H54 (cell line): ENCODE measurements at regions not wholly inside any gene's neighbourhood (a gene's known extent, or its start where the extent isn't known, plus 50 kb on each side); places are given as distances from the start of the nearest gene placed in this dataset.

ENCODE experiments used
- DNase-seq: peaks from one replicate; pipeline ENCODE4 v3.0.0; 2011; ENCODE audit warnings: low spot score, mixed read lengths; ENCODE audit not compliant: insufficient read length
- FAIRE-seq: peaks from 3 replicates; lab custom pipeline; 2011; peaks lifted over from hg19 to GRCh38; lab: Jason Lieb, UNC
- POLR2A ChIP-seq: IDR thresholded peaks from 2 replicates; pipeline ENCODE4 v1.6.1; 2011; ENCODE audit warnings: low read depth, mild to moderate bottlenecking, low read length

- no peak for TF ChIP-seq POLR2A
- DNase-seq (no peak), FAIRE-seq (no peak)
Measured at GRCh38 chr5:4627131-4627530, 513.0 kb upstream of the ADAMTS16 start.

GRCh38 chr5:4627929-4628328 lies 512.2 kb upstream of the ADAMTS16 start:
- no peak for FAIRE-seq
- DNase-seq = no peak
- no peak for TF ChIP-seq POLR2A

- FAIRE-seq = no peak
- no peak for TF ChIP-seq POLR2A
- DNase-seq = no peak
Measured at GRCh38 chr5:4628645-4629385, 511.3 kb upstream of the ADAMTS16 start.

GRCh38 chr5:4630031-4630430 lies 510.1 kb upstream of the ADAMTS16 start:
- DNase-seq (no peak), FAIRE-seq (no peak)
- TF ChIP-seq POLR2A = no peak

GRCh38 chr5:4634342-4634741 lies 505.8 kb upstream of the ADAMTS16 start:
- no peak for TF ChIP-seq POLR2A
- FAIRE-seq = no peak
- no peak for DNase-seq

DNA sequence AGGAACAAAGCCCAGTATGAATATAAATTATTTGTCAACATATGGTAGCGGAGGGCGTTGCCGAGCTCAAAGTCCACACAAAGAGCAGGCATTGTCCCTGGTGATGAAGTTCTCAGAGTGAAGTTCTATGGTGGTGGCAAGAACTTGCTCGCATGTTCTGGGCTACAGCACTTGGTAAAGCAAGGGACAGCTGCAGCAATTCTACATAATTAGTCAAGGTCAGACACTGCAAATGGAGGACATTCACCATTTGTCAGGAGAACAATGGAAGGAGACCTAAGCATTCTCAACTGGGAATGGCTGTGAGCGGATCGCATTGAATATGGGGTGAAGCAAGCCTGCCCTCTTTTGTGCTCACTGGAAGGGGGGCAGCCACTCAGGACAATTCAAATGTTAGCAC lies 503.8 kb upstream of the ADAMTS16 start:
- TF ChIP-seq POLR2A = no peak
- FAIRE-seq = no peak
- no peak for DNase-seq

- FAIRE-seq = no peak
- TF ChIP-seq POLR2A = no peak
- no peak for DNase-seq
Measured at GRCh38 chr5:4639946-4640345, 500.2 kb upstream of the ADAMTS16 start.

GRCh38 chr5:4640795-4641194 lies 499.3 kb upstream of the ADAMTS16 start:
- DNase-seq (peak; percentile 20), FAIRE-seq (no peak)
- TF ChIP-seq POLR2A = no peak

GRCh38 chr5:4642525-4642924 lies 497.6 kb upstream of the ADAMTS16 start:
- no peak for FAIRE-seq
- no peak for TF ChIP-seq POLR2A
- no peak for DNase-seq

DNA sequence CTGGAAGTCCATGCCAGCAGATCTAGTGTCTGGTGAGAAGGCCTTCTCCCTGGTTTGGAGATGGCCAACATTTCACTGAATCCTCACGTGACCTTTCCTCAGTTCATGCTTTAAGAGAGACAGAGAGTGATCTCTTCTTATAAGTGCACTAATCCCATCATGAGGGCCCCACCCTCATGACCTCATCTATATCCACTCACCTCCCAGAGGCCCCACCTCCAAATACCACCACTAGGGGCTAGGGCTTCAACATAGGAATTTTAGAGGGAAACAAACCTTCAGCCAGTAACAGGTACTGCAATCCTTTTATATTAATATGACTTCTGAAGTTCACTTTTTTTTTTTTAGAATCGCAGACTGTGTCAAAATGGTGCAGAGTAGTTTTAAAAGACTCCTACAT lies 496.9 kb upstream of the ADAMTS16 start:
- no peak for TF ChIP-seq POLR2A
- no peak for FAIRE-seq
- DNase-seq = no peak

DNA sequence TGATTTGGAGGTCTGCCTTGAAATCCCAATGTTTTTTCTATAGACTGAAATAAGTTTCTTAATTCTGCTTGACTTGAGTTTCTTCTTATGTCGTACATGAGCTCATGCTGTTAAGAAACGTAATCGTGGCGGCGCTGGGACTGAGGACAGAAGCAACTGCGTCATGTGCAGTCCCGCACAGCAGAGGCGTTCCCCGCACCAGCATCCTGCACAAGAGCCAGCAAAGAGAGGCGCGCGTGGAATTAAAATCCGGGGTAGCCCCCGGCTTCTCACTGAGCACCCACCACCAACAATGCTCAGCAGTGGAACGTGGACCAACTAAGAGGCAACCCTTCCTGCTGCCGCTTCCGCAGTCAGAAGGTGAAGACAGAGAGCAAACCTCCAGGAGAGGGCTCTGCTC lies 496.2 kb upstream of the ADAMTS16 start:
- no peak for FAIRE-seq
- DNase-seq = no peak
- no peak for TF ChIP-seq POLR2A

- DNase-seq = no peak
- TF ChIP-seq POLR2A = no peak
- FAIRE-seq = no peak
Measured at GRCh38 chr5:4646715-4647375, 493.3 kb upstream of the ADAMTS16 start.

DNA sequence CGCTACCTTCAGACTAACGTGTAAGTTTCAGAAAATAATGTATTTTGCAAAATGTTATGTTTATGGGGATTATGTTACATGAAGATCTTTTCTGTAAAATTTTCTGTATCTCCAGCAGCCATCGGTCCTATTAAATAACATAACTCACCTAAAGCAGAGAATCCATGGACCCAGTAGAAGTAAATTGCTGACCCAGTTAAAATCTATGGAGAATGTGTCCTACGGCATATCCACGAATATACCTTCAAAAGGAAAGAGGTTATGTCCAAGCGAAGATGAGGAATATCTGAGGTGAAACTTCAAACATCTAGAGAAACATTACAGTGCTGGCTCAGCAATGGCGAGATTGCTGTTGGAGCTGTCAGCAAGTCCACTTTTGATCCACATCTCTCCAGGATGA lies 492.2 kb upstream of the ADAMTS16 start:
- TF ChIP-seq POLR2A = no peak
- FAIRE-seq (no peak), DNase-seq (no peak)

GRCh38 chr5:4651806-4652565 lies 488.1 kb upstream of the ADAMTS16 start:
- no peak for TF ChIP-seq POLR2A
- no peak for FAIRE-seq
- no peak for DNase-seq

DNA sequence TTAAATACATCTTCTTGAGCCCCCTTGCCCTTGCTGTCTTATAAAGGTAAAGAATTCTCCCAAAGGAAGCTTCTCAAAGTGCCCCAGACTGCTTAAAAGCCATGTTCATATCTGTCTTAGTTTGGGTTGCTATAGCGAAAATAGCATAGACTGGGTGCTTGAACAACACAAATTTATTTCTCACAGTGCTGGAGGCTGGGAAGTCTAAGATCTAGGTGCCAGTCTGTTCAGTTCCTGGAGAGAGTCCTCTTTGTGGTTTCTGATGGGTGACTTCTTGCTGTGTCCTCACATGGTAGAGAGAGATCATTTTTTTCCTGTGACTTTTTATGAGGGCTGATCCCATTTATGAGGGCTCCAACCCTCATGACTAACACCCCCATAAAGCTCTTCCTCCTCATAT lies 486.7 kb upstream of the ADAMTS16 start:
- TF ChIP-seq POLR2A = no peak
- no peak for FAIRE-seq
- no peak for DNase-seq
